ENCODE measurements at regions not wholly inside any gene's neighbourhood (a gene's known extent, or its start where the extent isn't known, plus 50 kb on each side); places are given as distances from the start of the nearest gene placed in this dataset.
A peak's percentile ranks its signal among the peaks of the same experiment; 100 is the strongest.
"Not testable (repeated sequence)": the region's sequence is repeated elsewhere in the genome, so short reads cannot be mapped to it uniquely, and the experiment has no call there.

DNA sequence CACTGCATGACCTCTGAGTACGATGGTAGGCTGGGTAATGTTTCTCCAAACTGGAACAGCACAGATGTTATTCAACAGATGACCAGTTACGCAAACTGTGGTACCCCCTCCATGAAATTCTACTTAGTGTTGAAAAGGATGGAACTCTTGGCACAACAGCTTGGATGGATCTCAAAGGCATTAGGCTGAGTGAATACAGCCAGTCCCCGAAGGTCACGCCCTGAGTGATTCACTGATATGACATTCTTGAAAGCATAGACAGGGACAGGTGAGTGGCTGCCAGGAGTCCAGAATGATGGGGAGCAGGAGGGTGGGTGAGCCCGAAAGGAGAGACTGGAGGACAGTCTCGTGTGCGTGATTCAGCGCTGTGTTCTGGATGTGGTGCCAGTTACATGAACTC, 187.5 kb upstream of the TMEM132C start:
- Mint-ChIP-seq H3K4me3 (no peak overlapping the region), H3K36me3 (no peaks in the 10 kb centered on the region), H3K27ac (no peak overlapping the region), H3K9me3 (no peaks in the 10 kb centered on the region), H3K4me1 (no peaks in the 10 kb centered on the region), H3K27me3 (no peaks in the 10 kb centered on the region)

DNA sequence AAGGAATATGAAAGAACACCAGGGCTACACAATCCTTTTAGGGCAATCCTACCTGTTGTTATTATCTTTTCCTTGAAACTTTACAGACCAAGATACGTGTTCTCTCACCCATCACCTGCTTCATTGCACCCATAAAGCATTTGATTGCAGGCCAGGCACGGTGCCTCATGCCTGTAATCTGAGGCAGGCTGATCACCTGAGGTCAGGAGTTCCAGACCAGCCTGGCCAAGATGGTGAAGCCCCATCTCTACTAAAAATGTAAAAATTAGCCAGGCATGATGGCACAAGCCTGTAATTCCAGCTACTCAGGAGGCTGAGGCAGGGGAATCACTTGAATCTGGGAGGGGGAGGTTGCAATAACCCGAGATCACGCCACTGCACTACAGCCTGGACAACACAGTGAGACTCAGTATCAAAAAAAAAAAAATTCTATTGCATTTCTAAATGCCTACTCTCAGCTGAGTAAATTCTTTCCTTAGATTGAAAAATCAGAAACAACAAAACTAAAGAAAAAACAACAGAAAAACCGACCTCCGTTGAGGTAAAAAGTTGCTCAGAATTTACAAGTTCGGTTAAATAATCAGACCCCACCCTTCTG, 183.7 kb upstream of the TMEM132C start:
- no peaks in the 10 kb centered on the region for H3K36me3 Mint-ChIP-seq
- H3K27me3 Mint-ChIP-seq = no peaks in the 10 kb centered on the region
- no peak overlapping the region for H3K4me3 Mint-ChIP-seq
- no peaks in the 10 kb centered on the region for H3K4me1 Mint-ChIP-seq
- no peak overlapping the region for H3K27ac Mint-ChIP-seq
- no peaks in the 10 kb centered on the region for H3K9me3 Mint-ChIP-seq

- H3K27me3 Mint-ChIP-seq = peaks cover 2% of the 10 kb centered on the region
- H3K4me3 Mint-ChIP-seq = no peak overlapping the region
- H3K36me3 Mint-ChIP-seq = no peaks in the 10 kb centered on the region
- peaks cover 7% of the 10 kb centered on the region for H3K9me3 Mint-ChIP-seq
- no peaks in the 10 kb centered on the region for H3K4me1 Mint-ChIP-seq
- no peak overlapping the region for H3K27ac Mint-ChIP-seq
These were observed 178.0 kb upstream of the TMEM132C start for GRCh38 chr12:128088926-128089325.

- no peaks in the 10 kb centered on the region for H3K36me3 Mint-ChIP-seq
- H3K27ac Mint-ChIP-seq = no peak overlapping the region
- no peak overlapping the region for H3K4me3 Mint-ChIP-seq
- peaks cover 7% of the 10 kb centered on the region for H3K9me3 Mint-ChIP-seq
- peaks cover 2% of the 10 kb centered on the region for H3K27me3 Mint-ChIP-seq
- no peaks in the 10 kb centered on the region for H3K4me1 Mint-ChIP-seq
These were observed 177.0 kb upstream of the TMEM132C start for GRCh38 chr12:128089961-128090360.

GRCh38 chr12:128091101-128091720, 175.8 kb upstream of the TMEM132C start:
- peaks cover 7% of the 10 kb centered on the region for H3K9me3 Mint-ChIP-seq
- H3K27me3 Mint-ChIP-seq = peaks cover 2% of the 10 kb centered on the region
- H3K36me3 Mint-ChIP-seq = no peaks in the 10 kb centered on the region
- no peak overlapping the region for H3K4me3 Mint-ChIP-seq
- H3K27ac Mint-ChIP-seq = peak overlapping the region; percentile 59
- H3K4me1 Mint-ChIP-seq = no peaks in the 10 kb centered on the region

DNA sequence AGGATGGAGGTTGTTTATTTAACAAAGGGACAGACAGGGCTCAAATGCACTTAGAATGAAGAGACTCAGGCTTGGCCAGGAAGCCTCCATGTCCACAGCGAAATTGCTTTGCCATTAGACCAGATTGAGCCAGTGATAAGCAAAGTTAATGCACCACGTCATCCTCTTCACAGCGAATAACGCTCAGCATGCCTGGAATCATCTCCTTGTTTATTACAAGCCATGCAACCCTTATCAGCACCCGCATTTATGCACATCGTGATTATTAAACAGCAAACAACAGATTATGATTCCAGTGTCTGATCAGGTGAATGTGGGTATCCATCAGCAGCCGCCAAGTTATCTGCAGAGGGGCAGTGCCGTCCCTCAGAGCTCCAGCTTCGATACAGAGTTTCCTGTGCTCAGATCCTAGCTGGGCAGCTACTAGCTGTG, 175.0 kb upstream of the TMEM132C start:
- Mint-ChIP-seq H3K36me3 (no peaks in the 10 kb centered on the region), H3K27ac (no peak overlapping the region), H3K9me3 (peaks cover 7% of the 10 kb centered on the region), H3K27me3 (peaks cover 2% of the 10 kb centered on the region), H3K4me1 (no peaks in the 10 kb centered on the region), H3K4me3 (no peak overlapping the region)

GRCh38 chr12:128098730-128099129, 168.2 kb upstream of the TMEM132C start:
- Mint-ChIP-seq H3K4me3 (no peak overlapping the region), H3K36me3 (no peaks in the 10 kb centered on the region), H3K4me1 (no peaks in the 10 kb centered on the region), H3K27me3 (no peaks in the 10 kb centered on the region), H3K27ac (no peak overlapping the region), H3K9me3 (peaks cover 6% of the 10 kb centered on the region)

GRCh38 chr12:128103152-128103551, 163.8 kb upstream of the TMEM132C start:
- Mint-ChIP-seq H3K36me3 (no peaks in the 10 kb centered on the region), H3K4me1 (no peaks in the 10 kb centered on the region), H3K4me3 (no peak overlapping the region), H3K27me3 (no peaks in the 10 kb centered on the region), H3K9me3 (peaks cover 12% of the 10 kb centered on the region), H3K27ac (no peak overlapping the region)

DNA sequence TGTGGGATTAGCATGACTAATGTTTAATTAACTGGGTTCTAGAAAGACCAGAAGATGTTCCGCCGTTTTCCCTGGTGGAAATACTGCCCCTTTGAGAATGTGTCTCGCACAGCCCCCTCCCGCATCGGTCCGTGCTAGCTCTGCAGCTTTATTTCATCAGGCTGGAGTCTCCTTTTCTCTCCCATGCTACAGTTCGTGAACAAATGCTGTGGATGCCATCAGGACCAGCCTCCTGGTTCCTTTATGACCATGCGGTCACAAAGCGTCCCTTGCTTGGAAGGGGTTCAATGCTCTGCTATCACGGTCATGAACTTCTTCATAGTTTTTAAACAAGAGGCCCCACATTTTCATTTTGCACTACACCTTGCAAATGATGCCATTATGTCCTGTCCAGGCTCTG, 157.7 kb upstream of the TMEM132C start:
- no peaks in the 10 kb centered on the region for H3K4me1 Mint-ChIP-seq
- peaks cover 6% of the 10 kb centered on the region for H3K9me3 Mint-ChIP-seq
- no peaks in the 10 kb centered on the region for H3K27me3 Mint-ChIP-seq
- no peak overlapping the region for H3K27ac Mint-ChIP-seq
- no peaks in the 10 kb centered on the region for H3K36me3 Mint-ChIP-seq
- H3K4me3 Mint-ChIP-seq = no peak overlapping the region

DNA sequence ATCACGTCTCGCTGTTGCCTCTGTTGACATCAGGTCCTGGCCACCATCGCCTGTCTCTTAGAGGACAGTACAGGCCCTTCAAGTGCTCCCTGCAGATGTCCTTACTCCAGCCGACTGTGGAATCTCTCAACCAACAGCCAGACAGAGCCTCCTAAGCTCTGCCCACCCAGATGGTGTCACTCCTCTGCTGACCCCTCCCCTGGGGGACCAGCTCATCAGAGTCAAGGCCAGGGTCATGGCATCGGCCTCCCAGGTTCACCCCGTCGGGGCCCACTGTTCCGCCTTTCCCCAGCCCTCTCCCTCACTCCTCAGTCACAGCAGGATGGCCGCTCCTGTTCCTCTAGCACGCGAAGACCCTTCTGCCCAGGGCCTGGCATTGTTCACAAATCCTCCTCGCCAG, 157.3 kb upstream of the TMEM132C start:
- H3K4me3 Mint-ChIP-seq = no peak overlapping the region
- H3K4me1 Mint-ChIP-seq = no peaks in the 10 kb centered on the region
- no peaks in the 10 kb centered on the region for H3K27me3 Mint-ChIP-seq
- H3K9me3 Mint-ChIP-seq = peaks cover 6% of the 10 kb centered on the region
- H3K36me3 Mint-ChIP-seq = no peaks in the 10 kb centered on the region
- no peak overlapping the region for H3K27ac Mint-ChIP-seq

- Mint-ChIP-seq H3K9me3 (no peaks in the 10 kb centered on the region), H3K4me1 (no peaks in the 10 kb centered on the region)
These were observed 155.6 kb upstream of the TMEM132C start for GRCh38 chr12:128111333-128111732.

DNA sequence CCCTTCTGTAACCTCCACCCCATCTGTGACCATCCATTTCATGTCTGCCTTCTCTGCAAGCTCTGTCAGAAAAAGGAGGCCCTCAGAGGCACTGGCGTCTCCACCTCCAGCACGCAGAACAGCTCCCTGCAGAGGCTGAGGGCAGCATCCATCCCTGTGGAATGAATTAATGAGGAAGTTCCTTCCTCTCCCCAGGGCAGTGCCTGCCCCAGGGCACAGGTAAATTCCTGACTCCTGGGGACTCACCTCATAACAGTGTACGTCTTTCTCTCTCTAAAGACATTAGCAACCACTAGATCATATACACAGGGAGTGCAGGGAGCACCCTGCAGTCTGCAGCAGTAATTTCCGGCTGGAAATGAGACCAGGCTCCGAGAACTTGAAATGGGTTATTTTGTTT, 155.0 kb upstream of the TMEM132C start:
- H3K27me3 Mint-ChIP-seq = no peaks in the 10 kb centered on the region
- H3K4me1 Mint-ChIP-seq = no peaks in the 10 kb centered on the region
- no peak overlapping the region for H3K4me3 Mint-ChIP-seq
- H3K36me3 Mint-ChIP-seq = no peaks in the 10 kb centered on the region
- H3K9me3 Mint-ChIP-seq = no peaks in the 10 kb centered on the region
- H3K27ac Mint-ChIP-seq = no peak overlapping the region

More at GRCh38 chr12:128111333-128111732, 155.6 kb upstream of the TMEM132C start:
- Mint-ChIP-seq H3K27me3 (no peaks in the 10 kb centered on the region), H3K4me3 (no peak overlapping the region), H3K27ac (no peak overlapping the region), H3K36me3 (no peaks in the 10 kb centered on the region)

- not testable (repeated sequence) for H3K27me3 Mint-ChIP-seq
These were observed 153.7 kb upstream of the TMEM132C start for GRCh38 chr12:128113250-128113649.

DNA sequence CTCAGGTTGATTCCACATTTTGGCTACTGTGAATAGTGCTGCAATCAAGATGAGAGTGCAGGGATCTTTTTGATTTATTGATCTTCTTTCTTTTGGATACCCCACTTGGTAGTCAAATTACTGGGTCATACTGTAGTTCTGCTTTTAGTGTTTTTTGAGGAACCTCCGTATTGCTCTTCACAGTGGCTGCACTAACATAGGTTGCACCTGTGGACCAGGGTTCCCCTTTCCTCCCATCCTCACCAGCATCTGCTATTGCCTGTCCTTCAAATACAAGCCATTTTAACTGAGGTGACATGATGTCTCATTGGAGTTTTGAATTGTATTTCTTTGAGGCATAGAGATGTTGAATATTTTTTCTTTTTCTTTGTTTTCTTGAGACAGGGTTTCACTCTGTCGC, 152.5 kb upstream of the TMEM132C start:
- H3K4me3 Mint-ChIP-seq = no peak overlapping the region
- no peaks in the 10 kb centered on the region for H3K4me1 Mint-ChIP-seq
- H3K9me3 Mint-ChIP-seq = no peaks in the 10 kb centered on the region
- no peak overlapping the region for H3K27ac Mint-ChIP-seq
- H3K36me3 Mint-ChIP-seq = no peaks in the 10 kb centered on the region
- no peaks in the 10 kb centered on the region for H3K27me3 Mint-ChIP-seq

More at GRCh38 chr12:128113250-128113649, 153.7 kb upstream of the TMEM132C start:
- H3K27ac Mint-ChIP-seq, H3K4me3 Mint-ChIP-seq, H3K36me3 Mint-ChIP-seq, H3K9me3 Mint-ChIP-seq, H3K4me1 Mint-ChIP-seq: not testable (repeated sequence)

GRCh38 chr12:128116537-128116936, 150.4 kb upstream of the TMEM132C start:
- Mint-ChIP-seq H3K27me3 (no peaks in the 10 kb centered on the region), H3K4me3 (no peak overlapping the region), H3K9me3 (no peaks in the 10 kb centered on the region), H3K27ac (no peak overlapping the region), H3K36me3 (no peaks in the 10 kb centered on the region), H3K4me1 (no peaks in the 10 kb centered on the region)

- no peaks in the 10 kb centered on the region for H3K27me3 Mint-ChIP-seq
- H3K36me3 Mint-ChIP-seq = no peaks in the 10 kb centered on the region
- no peak overlapping the region for H3K27ac Mint-ChIP-seq
- H3K4me3 Mint-ChIP-seq = no peak overlapping the region
- H3K9me3 Mint-ChIP-seq = no peaks in the 10 kb centered on the region
- no peaks in the 10 kb centered on the region for H3K4me1 Mint-ChIP-seq
These were observed 146.9 kb upstream of the TMEM132C start for GRCh38 chr12:128120035-128120434.

DNA sequence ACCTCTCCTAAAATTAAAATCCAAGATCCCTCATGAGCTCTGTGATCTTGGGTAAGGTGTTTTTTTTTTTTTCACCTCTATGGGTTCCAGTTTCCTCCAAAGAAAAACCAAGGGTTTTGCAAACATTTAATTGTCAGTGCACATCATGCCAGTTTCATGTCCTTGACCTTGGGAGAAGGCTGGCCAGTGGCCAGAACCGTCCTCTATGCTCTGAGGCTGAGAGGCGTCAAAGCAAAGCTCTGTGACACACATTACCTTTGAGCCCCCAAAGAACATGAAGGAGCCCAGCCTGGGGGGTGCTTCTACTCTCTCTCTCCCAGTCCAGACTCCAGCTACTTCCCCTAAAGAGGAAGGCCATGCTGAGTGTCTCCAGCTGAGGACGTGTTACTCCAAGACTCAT, 145.5 kb upstream of the TMEM132C start:
- H3K36me3 Mint-ChIP-seq = no peaks in the 10 kb centered on the region
- H3K9me3 Mint-ChIP-seq = no peaks in the 10 kb centered on the region
- H3K4me3 Mint-ChIP-seq = no peak overlapping the region
- no peak overlapping the region for H3K27ac Mint-ChIP-seq
- no peaks in the 10 kb centered on the region for H3K27me3 Mint-ChIP-seq
- no peaks in the 10 kb centered on the region for H3K4me1 Mint-ChIP-seq
